NT2/D1 (cell line): ENCODE measurements at regions not wholly inside any gene's neighbourhood (a gene's known extent, or its start where the extent isn't known, plus 50 kb on each side); places are given as distances from the start of the nearest gene placed in this dataset.
"Not testable (repeated sequence)": the region's sequence is repeated elsewhere in the genome, so short reads cannot be mapped to it uniquely, and the experiment has no call there.

ENCODE experiments used
- YY1 ChIP-seq: IDR thresholded peaks from 2 replicates; pipeline ENCODE4 v1.6.1; 2011; ENCODE audit not compliant: insufficient read length, insufficient read depth
- ZNF274 ChIP-seq: IDR thresholded peaks from 2 replicates; pipeline ENCODE4 v1.6.1; 2011; ENCODE audit warnings: mild to moderate bottlenecking, low read depth, low read length

DNA sequence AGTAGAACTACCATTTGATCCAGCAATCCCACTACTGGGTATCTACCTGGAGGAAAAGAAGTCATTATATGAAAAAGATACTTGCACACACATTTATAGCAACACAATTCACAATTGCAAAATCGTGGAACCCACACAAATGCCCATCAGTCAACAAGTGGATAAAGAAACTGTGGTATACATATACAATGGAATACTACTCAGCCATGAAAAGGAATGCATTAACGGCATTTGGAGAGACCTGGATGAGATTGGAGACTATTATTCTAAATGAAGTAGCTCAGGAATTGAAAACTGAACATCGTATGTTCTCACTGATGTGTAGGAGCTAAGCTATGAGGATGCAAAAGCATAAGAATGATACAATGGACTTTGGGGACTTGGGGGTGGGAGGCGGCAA lies 128.6 kb upstream of the LY86 start:
- TF ChIP-seq ZNF274, YY1: not testable (repeated sequence)
